T-cell (primary cell): ENCODE measurements at regions not wholly inside any gene's neighbourhood (a gene's known extent, or its start where the extent isn't known, plus 50 kb on each side); places are given as distances from the start of the nearest gene placed in this dataset.
"Not testable (repeated sequence)": the region's sequence is repeated elsewhere in the genome, so short reads cannot be mapped to it uniquely, and the experiment has no call there.

Experiments
- ATAC-seq, 4 experiments: fragments of 200-7000 bp in 3 of 4; fragments of 150-1000 bp in 1 of 4; cut with Tn5 transposase; replicated peaks in 1 of 4; 1 replicate in 3 of 4; 2 replicates in 1 of 4; pipeline ENCODE4 v1.10.0; 2021; ENCODE audit warnings: moderate library complexity in 3 of 4, mild to moderate bottlenecking in 2 of 4, moderate number of reproducible peaks in 1 of 4
- CTCF ChIA-PET, 2 donors: fragments of 300-600 bp; sonication (Branson Sonifier 250); formaldehyde crosslinking; loops; one replicate each; lab custom pipeline; 2022; ENCODE audit warnings: antibody characterized with exemption in 2 of 2; lab: Charles Lee
- POLR2A ChIA-PET, 2 donors: fragments of 300-600 bp; sonication (Branson Sonifier 250); formaldehyde crosslinking; loops; one replicate each; lab custom pipeline; 2022; ENCODE audit warnings: antibody characterized with exemption in 2 of 2; lab: Charles Lee
- DNase-seq, 35 experiments: peaks; one replicate each; pipeline versions ENCODE4 v3.0.0 to v3.0.0-alpha.2; 2013 to 2023
- H3K27ac ChIP-seq: one replicate; pipeline ENCODE4 v1.5.1; 2013; ENCODE audit warnings: low read length
- H3K27me3 ChIP-seq, 2 experiments: replicated peaks in 1 of 2; 1 replicate in 1 of 2; 2 replicates in 1 of 2; pipeline versions ENCODE4 v1.6.1 to v1.7.0; 2013; ENCODE audit warnings: low read length in 1 of 2, mixed read lengths in 1 of 2; ENCODE audit not compliant: control insufficient read depth in 2 of 2, insufficient read depth in 2 of 2; ENCODE audit errors: extremely low read depth in 1 of 2
- H3K36me3 ChIP-seq, 2 donors: 1 replicate in 1 of 2; 2 replicates in 1 of 2; pipeline versions ENCODE4 v1.6.1 to v1.7.0; 2013; ENCODE audit warnings: low read length in 1 of 2; ENCODE audit not compliant: control insufficient read depth in 2 of 2, insufficient read depth in 1 of 2; ENCODE audit errors: extremely low read depth in 1 of 2
- H3K4me1 ChIP-seq, 2 experiments: 1 replicate in 1 of 2; 2 replicates in 1 of 2; pipeline versions ENCODE4 v1.6.1 to v1.7.0; 2013; ENCODE audit warnings: low read length in 2 of 2, mixed read lengths in 1 of 2; ENCODE audit not compliant: insufficient read depth in 2 of 2, control insufficient read depth in 1 of 2; ENCODE audit errors: extremely low read depth in 1 of 2
- H3K4me3 ChIP-seq, 2 donors: 1 replicate in 1 of 2; 2 replicates in 1 of 2; pipeline versions ENCODE4 v1.5.1 to v1.7.0; 2013; ENCODE audit warnings: mild to moderate bottlenecking in 2 of 2, low read length in 1 of 2, moderate library complexity in 1 of 2; ENCODE audit not compliant: control insufficient read depth in 1 of 2; ENCODE audit errors: extremely low read depth in 1 of 2
- H3K9me3 ChIP-seq: 2 replicates; pipeline ENCODE4 v1.7.0; 2013
- H3K27ac Mint-ChIP-seq, 2 donors: one replicate each; pipeline ENCODE4 v1.8.0; 2020 to 2021; ENCODE audit warnings: mild to moderate bottlenecking in 2 of 2, mixed read lengths in 2 of 2
- H3K27me3 Mint-ChIP-seq, 2 donors: one replicate each; pipeline ENCODE4 v1.8.0; 2021 to 2022; ENCODE audit warnings: mixed read lengths in 2 of 2
- H3K36me3 Mint-ChIP-seq: one replicate; pipeline ENCODE4 v1.8.0; 2021; ENCODE audit warnings: mixed read lengths
- H3K4me1 Mint-ChIP-seq, 3 donors: one replicate each; pipeline ENCODE4 v1.8.0; 2020 to 2022; ENCODE audit warnings: mixed read lengths in 3 of 3, mild to moderate bottlenecking in 1 of 3
- H3K4me3 Mint-ChIP-seq, 3 donors: one replicate each; pipeline ENCODE4 v1.8.0; 2020 to 2022; ENCODE audit warnings: mild to moderate bottlenecking in 3 of 3, mixed read lengths in 3 of 3, moderate library complexity in 3 of 3
- H3K9me3 Mint-ChIP-seq, 3 donors: one replicate each; pipeline ENCODE4 v1.8.0; 2020 to 2022; ENCODE audit warnings: mixed read lengths in 3 of 3
- WGBS: methylation state at CpG from one replicate; pipeline ENCODE4 v1.1.5; 2013; ENCODE audit warnings: missing lambda C conversion rate; ENCODE audit not compliant: insufficient coverage; 5-methylcytosine and 5-hydroxymethylcytosine counted together

- CTCF ChIA-PET = no interaction called here
- Histone ChIP-seq H3K27me3 (no peaks in the 10 kb centered on the region), H3K27ac (no peak overlapping the region), H3K4me1 (no peaks in the 10 kb centered on the region), H3K36me3 (no peaks in the 10 kb centered on the region), H3K4me3 (no peak overlapping the region), H3K9me3 (no peaks in the 10 kb centered on the region)
- POLR2A ChIA-PET = no interaction called here
- ATAC-seq (no peak), DNase-seq (no peak)
- Mint-ChIP-seq H3K4me3 (no peak overlapping the region), H3K9me3 (no peaks in the 10 kb centered on the region), H3K4me1 (no peaks in the 10 kb centered on the region), H3K36me3 (no peaks in the 10 kb centered on the region), H3K27me3 (peaks cover 0 to 9% of the 10 kb centered on the region in 2 donors), H3K27ac (no peak overlapping the region)
- no CpG with 5 or more reads among the region's 1 CpG for WGBS
Observed at GRCh38 chr14:30395065-30395464, 163.9 kb upstream of the G2E3 start.

- Histone ChIP-seq H3K36me3 (no peaks in the 10 kb centered on the region), H3K4me1 (no peaks in the 10 kb centered on the region), H3K27me3 (no peaks in the 10 kb centered on the region), H3K4me3 (no peak overlapping the region), H3K27ac (no peak overlapping the region), H3K9me3 (no peaks in the 10 kb centered on the region)
- Mint-ChIP-seq H3K4me3 (no peak overlapping the region), H3K27me3 (peaks cover 0 to 8% of the 10 kb centered on the region in 2 donors), H3K36me3 (no peaks in the 10 kb centered on the region), H3K4me1 (no peaks in the 10 kb centered on the region), H3K9me3 (peaks cover 0 to 6% (median 0%) of the 10 kb centered on the region in 3 donors), H3K27ac (no peak overlapping the region)
- ChIA-PET CTCF (no interaction called here), POLR2A (no interaction called here)
- ATAC-seq (no peak), DNase-seq (no peak)
Observed at GRCh38 chr14:30402846-30403245, 156.1 kb upstream of the G2E3 start.

DNA sequence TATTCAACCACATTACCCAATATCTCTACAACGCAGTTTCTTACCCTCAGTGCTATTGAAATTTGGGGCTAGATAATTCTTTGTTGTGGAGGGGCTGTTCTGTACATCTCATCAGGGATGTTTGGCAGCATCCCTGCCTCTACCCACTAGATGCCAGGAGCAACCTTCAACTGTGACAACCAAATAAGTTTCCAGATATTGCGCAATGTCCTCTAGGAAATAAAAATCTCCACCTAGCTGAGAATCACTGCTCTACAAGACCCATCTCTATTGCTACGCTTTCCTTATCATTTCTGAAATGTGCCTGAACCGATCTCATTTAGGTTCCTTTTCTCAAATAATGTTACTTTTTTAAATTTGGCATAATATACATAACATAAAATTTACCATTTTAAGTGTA is 155.2 kb upstream of the G2E3 start:
- Histone ChIP-seq H3K27me3 (no peaks in the 10 kb centered on the region), H3K36me3 (no peaks in the 10 kb centered on the region), H3K4me1 (no peaks in the 10 kb centered on the region), H3K9me3 (no peaks in the 10 kb centered on the region), H3K27ac (no peak overlapping the region), H3K4me3 (no peak overlapping the region)
- ATAC-seq = no peak
- Mint-ChIP-seq H3K36me3 (no peaks in the 10 kb centered on the region), H3K27me3 (peaks cover 2 to 4% of the 10 kb centered on the region in 2 donors), H3K9me3 (peaks cover 0 to 6% (median 0%) of the 10 kb centered on the region in 3 donors), H3K4me3 (no peak overlapping the region), H3K4me1 (no peaks in the 10 kb centered on the region), H3K27ac (no peak overlapping the region)
- DNase-seq = no peak
- WGBS = 100% methylated on average over 1 of the region's 4 CpGs
- ChIA-PET CTCF (no interaction called here), POLR2A (no interaction called here)

- H3K9me3 ChIP-seq, DNase-seq, H3K27ac ChIP-seq, H3K4me3 Mint-ChIP-seq, POLR2A ChIA-PET, H3K36me3 Mint-ChIP-seq, CTCF ChIA-PET, H3K36me3 ChIP-seq, H3K4me1 ChIP-seq, H3K4me3 ChIP-seq, ATAC-seq, H3K27ac Mint-ChIP-seq, H3K4me1 Mint-ChIP-seq, H3K27me3 ChIP-seq: not testable (repeated sequence)
- WGBS = 94% methylated on average over 2 of the region's 2 CpGs
- Mint-ChIP-seq H3K27me3 (peaks cover 10 to 11% of the 10 kb centered on the region in 2 donors), H3K9me3 (peaks cover 0 to 11% (median 0%) of the 10 kb centered on the region in 3 donors)
Observed at GRCh38 chr14:30409508-30410015, 149.4 kb upstream of the G2E3 start.

DNA sequence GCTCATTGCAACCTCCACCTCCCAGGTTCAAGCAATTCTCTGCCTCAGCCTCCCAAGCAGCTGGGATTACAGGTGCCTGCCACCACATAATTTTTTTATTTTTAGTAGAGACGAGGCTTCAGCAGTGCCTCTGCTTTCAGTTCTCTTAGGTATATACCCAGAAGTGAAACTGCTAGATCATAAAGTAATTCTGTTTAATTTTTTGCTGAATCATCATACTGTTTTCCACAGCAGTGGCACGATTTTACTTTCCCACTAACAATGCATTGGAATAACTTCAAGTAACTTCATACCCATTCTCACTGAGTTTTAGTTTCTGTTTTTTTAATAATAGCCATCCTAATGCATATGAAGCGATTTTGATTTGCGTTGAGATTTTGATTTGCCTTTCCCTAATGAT is 148.0 kb upstream of the G2E3 start:
- H3K4me3 ChIP-seq = no peak overlapping the region
- DNase-seq (no peak), ATAC-seq (no peak)
- peaks cover 0 to 6% of the 10 kb centered on the region in 2 experiments for H3K27me3 ChIP-seq
- Mint-ChIP-seq H3K4me3 (no peak overlapping the region), H3K36me3 (no peaks in the 10 kb centered on the region), H3K4me1 (no peaks in the 10 kb centered on the region), H3K27me3 (peaks cover 11 to 14% of the 10 kb centered on the region in 2 donors), H3K27ac (no peak overlapping the region), H3K9me3 (peaks cover 0 to 5% (median 0%) of the 10 kb centered on the region in 3 donors)
- no peaks in the 10 kb centered on the region for H3K36me3 ChIP-seq
- ChIA-PET POLR2A (no interaction called here), CTCF (no interaction called here)
- H3K27ac ChIP-seq = no peak overlapping the region
- H3K9me3 ChIP-seq = no peaks in the 10 kb centered on the region
- no CpG with 5 or more reads among the region's 4 CpGs for WGBS
- no peaks in the 10 kb centered on the region for H3K4me1 ChIP-seq

DNA sequence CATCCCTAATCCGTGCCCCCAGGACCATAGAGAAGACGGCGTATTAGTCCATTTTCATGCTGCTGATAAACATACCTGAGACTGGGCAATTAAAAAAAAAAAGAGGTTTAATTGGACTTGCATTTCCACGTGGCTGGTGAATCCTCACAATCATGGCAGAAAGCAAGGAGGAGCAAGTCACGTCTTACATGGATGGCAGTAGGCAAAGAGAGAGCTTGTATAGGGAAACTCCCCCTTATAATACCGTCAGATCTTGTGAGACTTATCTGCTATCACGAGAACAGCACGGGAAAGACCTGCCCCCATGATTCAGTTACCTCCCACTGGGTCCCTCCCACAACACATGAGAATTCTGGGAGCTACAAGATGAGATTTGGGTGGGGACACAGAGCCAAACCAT is 145.8 kb upstream of the G2E3 start:
- CTCF ChIA-PET, H3K36me3 Mint-ChIP-seq, H3K9me3 Mint-ChIP-seq, POLR2A ChIA-PET, DNase-seq, H3K9me3 ChIP-seq, H3K4me3 Mint-ChIP-seq, H3K27ac ChIP-seq, H3K27ac Mint-ChIP-seq, H3K36me3 ChIP-seq, H3K4me3 ChIP-seq, H3K4me1 ChIP-seq, H3K4me1 Mint-ChIP-seq, ATAC-seq, H3K27me3 ChIP-seq: not testable (repeated sequence)
- H3K27me3 Mint-ChIP-seq = peaks cover 10 to 11% of the 10 kb centered on the region in 2 donors
- 90% methylated on average over 2 of the region's 8 CpGs for WGBS

DNA sequence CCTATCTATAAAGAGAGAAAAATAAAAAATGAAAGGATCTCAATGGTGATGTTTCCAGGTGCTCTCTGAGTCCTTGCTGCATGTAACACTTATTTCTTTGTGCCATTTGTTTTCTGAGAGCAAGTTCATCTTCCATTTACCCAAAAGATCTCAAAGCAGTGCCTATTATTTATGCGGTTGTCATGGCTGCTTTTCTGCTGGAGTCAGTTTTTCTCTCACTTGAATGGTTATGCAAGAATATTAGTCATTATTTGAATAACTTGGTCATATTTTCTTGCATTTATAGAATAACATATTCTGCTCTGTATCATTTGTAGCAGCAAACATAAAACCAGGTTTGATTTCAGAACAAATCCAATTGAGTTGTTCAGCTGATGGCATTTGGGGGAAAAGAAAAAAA is 141.8 kb upstream of the G2E3 start:
- POLR2A ChIA-PET = no interaction called here
- Histone ChIP-seq H3K36me3 (no peaks in the 10 kb centered on the region), H3K27ac (no peak overlapping the region), H3K4me1 (no peaks in the 10 kb centered on the region), H3K4me3 (no peak overlapping the region), H3K9me3 (no peaks in the 10 kb centered on the region), H3K27me3 (no peaks in the 10 kb centered on the region)
- H3K27me3 Mint-ChIP-seq = peaks cover 12 to 20% of the 10 kb centered on the region in 2 donors
- CTCF ChIA-PET = no interaction called here
- ATAC-seq (no peak), DNase-seq (no peak)
- no peaks in the 10 kb centered on the region for H3K36me3 Mint-ChIP-seq
- no peak overlapping the region for H3K4me3 Mint-ChIP-seq
- no peaks in the 10 kb centered on the region for H3K4me1 Mint-ChIP-seq
- WGBS = no CpG with 5 or more reads among the region's 1 CpG
- peaks cover 0 to 5% (median 0%) of the 10 kb centered on the region in 3 donors for H3K9me3 Mint-ChIP-seq
- no peak overlapping the region for H3K27ac Mint-ChIP-seq
